GM12891 (cell line): ENCODE measurements at regions not wholly inside any gene's neighbourhood (a gene's known extent, or its start where the extent isn't known, plus 50 kb on each side); places are given as distances from the start of the nearest gene placed in this dataset.

Experiments used
- DNase-seq: peaks from one replicate; pipeline ENCODE4 v3.0.0; 2011; ENCODE audit warnings: low spot score; ENCODE audit not compliant: insufficient read length
- FAIRE-seq: peaks from 2 replicates; lab custom pipeline; 2011; peaks lifted over from hg19 to GRCh38; lab: Jason Lieb, UNC
- PAX5 ChIP-seq: IDR thresholded peaks from 2 replicates; pipeline ENCODE4 v1.6.1; 2011; ENCODE audit warnings: low read length, moderate library complexity, mild to moderate bottlenecking; ENCODE audit not compliant: insufficient read depth, severe bottlenecking
- POLR2A ChIP-seq: IDR thresholded peaks from 2 replicates; pipeline ENCODE4 v1.6.1; 2011; ENCODE audit warnings: low read depth, low read length, control low read depth
- POLR2AphosphoS5 ChIP-seq: IDR thresholded peaks from 2 replicates; pipeline ENCODE4 v1.6.1; 2011; ENCODE audit warnings: low read depth, low read length, control low read depth
- POU2F2 ChIP-seq: IDR thresholded peaks from 2 replicates; pipeline ENCODE4 v1.6.1; 2011; ENCODE audit warnings: low read depth, mild to moderate bottlenecking, control low read depth, low read length, moderate library complexity
- SPI1 ChIP-seq: IDR thresholded peaks from 2 replicates; pipeline ENCODE4 v1.6.1; 2011; ENCODE audit warnings: low read depth, low read length, control low read depth
- TAF1 ChIP-seq: IDR thresholded peaks from 2 replicates; pipeline ENCODE4 v1.6.1; 2011; ENCODE audit warnings: low read depth, low read length, control low read depth

- TF ChIP-seq POLR2AphosphoS5 (no peak), POLR2A (no peak), POU2F2 (no peak), PAX5 (no peak), SPI1 (no peak), TAF1 (no peak)
- FAIRE-seq: no peak
Measured at GRCh38 chrX:20729416-20729815, 462.7 kb upstream of the RPS6KA3 start.

GRCh38 chrX:20727447-20727846, 460.7 kb upstream of the RPS6KA3 start:
- TF ChIP-seq PAX5 (no peak), POLR2A (no peak), POU2F2 (no peak), SPI1 (no peak), POLR2AphosphoS5 (no peak), TAF1 (no peak)
- no peak for FAIRE-seq
- DNase-seq: no peak

More at GRCh38 chrX:20729416-20729815, 462.7 kb upstream of the RPS6KA3 start:
- DNase-seq: no peak

GRCh38 chrX:20720954-20721626, 454.4 kb upstream of the RPS6KA3 start:
- TF ChIP-seq TAF1: no peak
- no peak for TF ChIP-seq POLR2A
- TF ChIP-seq SPI1: no peak
- TF ChIP-seq PAX5: no peak
- TF ChIP-seq POU2F2: no peak
- TF ChIP-seq POLR2AphosphoS5: no peak
- no peak for DNase-seq
- no peak for FAIRE-seq

GRCh38 chrX:20718592-20719380, 452.1 kb upstream of the RPS6KA3 start:
- TF ChIP-seq SPI1: no peak
- no peak for TF ChIP-seq POLR2A
- no peak for TF ChIP-seq POLR2AphosphoS5
- no peak for TF ChIP-seq POU2F2
- TF ChIP-seq TAF1: no peak
- no peak for TF ChIP-seq PAX5
- FAIRE-seq (no peak), DNase-seq (no peak)

GRCh38 chrX:20715176-20715575, 448.5 kb upstream of the RPS6KA3 start:
- DNase-seq: no peak
- FAIRE-seq: no peak

GRCh38 chrX:20712811-20713210, 446.1 kb upstream of the RPS6KA3 start:
- no peak for TF ChIP-seq PAX5
- no peak for TF ChIP-seq POU2F2
- TF ChIP-seq TAF1: no peak
- TF ChIP-seq POLR2A: no peak
- TF ChIP-seq POLR2AphosphoS5: no peak
- TF ChIP-seq SPI1: no peak
- no peak for DNase-seq
- FAIRE-seq: no peak

More at GRCh38 chrX:20715176-20715575, 448.5 kb upstream of the RPS6KA3 start:
- TF ChIP-seq POLR2AphosphoS5 (no peak), PAX5 (no peak), TAF1 (no peak), SPI1 (no peak), POLR2A (no peak), POU2F2 (no peak)

GRCh38 chrX:20711366-20711765, 444.7 kb upstream of the RPS6KA3 start:
- FAIRE-seq (no peak), DNase-seq (no peak)
- TF ChIP-seq POU2F2 (no peak), POLR2AphosphoS5 (no peak), SPI1 (no peak), POLR2A (no peak), TAF1 (no peak), PAX5 (no peak)

- FAIRE-seq (no peak), DNase-seq (no peak)
- TF ChIP-seq SPI1 (no peak), PAX5 (no peak), POLR2AphosphoS5 (no peak), POLR2A (no peak), POU2F2 (no peak), TAF1 (no peak)
Measured at GRCh38 chrX:20693078-20693477, 426.4 kb upstream of the RPS6KA3 start.

GRCh38 chrX:20686256-20686655, 419.5 kb upstream of the RPS6KA3 start:
- TF ChIP-seq PAX5: no peak
- TF ChIP-seq SPI1: no peak
- no peak for TF ChIP-seq POU2F2
- no peak for TF ChIP-seq TAF1
- no peak for TF ChIP-seq POLR2A
- no peak for TF ChIP-seq POLR2AphosphoS5

More at GRCh38 chrX:20686256-20686655, 419.5 kb upstream of the RPS6KA3 start:
- FAIRE-seq (no peak), DNase-seq (no peak)
